AG04449 (cell line): ENCODE measurements at regions not wholly inside any gene's neighbourhood (a gene's known extent, or its start where the extent isn't known, plus 50 kb on each side); places are given as distances from the start of the nearest gene placed in this dataset.

Experiments used
- CTCF ChIA-PET: fragments of 350-600 bp; formaldehyde crosslinking; extraction: SDS; loops from one replicate; lab custom pipeline; 2021; ENCODE audit warnings: antibody characterized with exemption; lab: Yijun Ruan, JAX
- POLR2A ChIA-PET: fragments of 400-600, 350-600 bp; formaldehyde crosslinking; extraction: SDS; loops from one replicate; lab custom pipeline; 2020; ENCODE audit warnings: antibody characterized with exemption, inconsistent platforms; lab: Yijun Ruan, JAX
- DNase-seq: peaks from one replicate; pipeline ENCODE4 v3.0.0-alpha.2; 2010; ENCODE audit warnings: low read depth, low spot score
- H3K4me3 ChIP-seq: 2 replicates; pipeline ENCODE4 v1.5.1; 2011; ENCODE audit warnings: low read depth, mild to moderate bottlenecking, control low read depth, low read length
- CTCF ChIP-seq: IDR thresholded peaks from one replicate; pipeline ENCODE4 v1.5.1; 2011; ENCODE audit warnings: mild to moderate bottlenecking, moderate library complexity, low read length, control low read depth, inconsistent platforms; ENCODE audit not compliant: insufficient read depth; ENCODE audit errors: missing control alignments

DNA sequence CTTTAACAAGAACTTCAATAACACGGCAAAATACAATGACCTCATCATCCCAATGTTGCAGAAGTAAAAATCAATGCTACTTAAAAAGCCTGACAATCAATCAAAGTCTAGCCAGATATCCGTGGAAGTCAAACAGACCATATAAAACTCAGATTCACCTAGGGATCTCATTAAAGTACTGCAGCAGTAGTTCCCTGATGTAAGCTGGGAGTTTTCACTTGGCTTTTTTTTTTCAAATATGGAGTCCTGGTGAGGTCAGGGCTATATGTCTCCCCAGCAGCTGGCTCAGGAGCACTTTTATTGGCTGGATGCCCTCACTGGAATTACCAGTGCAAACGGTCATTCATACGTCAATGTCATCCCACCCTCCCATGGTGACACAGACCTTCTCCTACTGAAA lies 220.6 kb upstream of the SLC30A5 start:
- no peak for DNase-seq
- ChIA-PET CTCF (no interaction called here), POLR2A (no interaction called here)
- no peak for TF ChIP-seq CTCF
- H3K4me3 ChIP-seq, result no peak overlapping the region

- DNase-seq, result no peak
- CTCF ChIA-PET, result no interaction called here
- no peak overlapping the region for H3K4me3 ChIP-seq
- TF ChIP-seq CTCF, result no peak
- POLR2A ChIA-PET, result no interaction called here
Observed at GRCh38 chr5:68875351-68875750, 218.5 kb upstream of the SLC30A5 start.

DNA sequence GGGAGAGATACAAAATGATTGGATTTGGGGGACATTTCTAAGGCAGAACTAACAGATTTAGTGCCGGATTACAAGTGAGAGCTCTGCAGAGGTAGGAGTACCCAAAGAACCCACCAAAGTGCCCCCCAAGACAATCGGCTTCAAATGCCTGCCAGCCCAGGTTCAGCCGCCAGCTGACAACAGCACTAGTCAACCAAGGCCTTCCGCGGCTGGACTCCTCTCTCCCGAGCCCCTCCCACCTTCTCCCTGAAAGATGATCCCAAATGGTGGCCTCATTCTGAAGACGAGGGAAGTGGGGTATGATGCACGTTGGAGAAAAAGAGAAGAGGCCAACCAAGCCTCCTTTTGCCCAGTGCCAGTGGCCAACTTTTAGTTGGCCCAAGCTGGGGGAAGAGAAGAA lies 210.4 kb upstream of the SLC30A5 start:
- no peak overlapping the region for H3K4me3 ChIP-seq
- no peak for TF ChIP-seq CTCF
- ChIA-PET POLR2A (no interaction called here), CTCF (no interaction called here)
- DNase-seq, result no peak

DNA sequence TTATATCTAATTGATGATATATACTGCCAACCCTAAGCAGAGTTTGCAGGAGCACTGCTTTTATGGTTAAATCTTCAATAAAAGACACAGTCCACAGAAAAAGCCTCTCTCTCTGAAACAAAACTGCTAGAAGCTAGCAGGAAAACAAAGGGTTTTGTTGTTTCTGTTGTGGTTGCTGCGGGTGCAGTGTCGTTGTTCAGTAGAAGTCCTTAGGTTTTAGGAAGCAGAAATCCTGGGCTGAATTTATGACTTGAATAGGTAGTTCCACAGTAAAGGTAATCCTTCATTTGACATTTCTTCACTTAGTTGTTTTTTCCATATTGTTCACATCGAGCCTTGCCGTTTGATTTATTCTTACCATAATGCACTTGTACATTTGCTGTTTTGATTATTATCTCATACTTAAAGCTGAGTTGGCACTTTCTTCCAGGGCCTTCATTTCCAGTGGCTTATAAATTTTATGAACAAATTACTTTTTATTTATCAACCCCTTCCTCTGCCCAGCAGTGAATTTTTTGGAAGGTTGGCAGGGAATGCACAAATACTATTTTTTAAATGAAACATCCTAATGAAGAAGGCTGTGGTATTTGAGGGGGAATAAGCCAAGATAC lies 209.6 kb upstream of the SLC30A5 start:
- CTCF ChIA-PET, result no interaction called here
- no peak for DNase-seq
- H3K4me3 ChIP-seq, result no peak overlapping the region
- POLR2A ChIA-PET, result no interaction called here
- no peak for TF ChIP-seq CTCF

GRCh38 chr5:68884883-68885282 lies 208.9 kb upstream of the SLC30A5 start:
- no peak for DNase-seq
- no peak overlapping the region for H3K4me3 ChIP-seq
- no peak for TF ChIP-seq CTCF
- POLR2A ChIA-PET, result no interaction called here
- CTCF ChIA-PET, result no interaction called here

- ChIA-PET CTCF (no interaction called here), POLR2A (no interaction called here)
- no peak overlapping the region for H3K4me3 ChIP-seq
- TF ChIP-seq CTCF, result no peak
- no peak for DNase-seq
Observed at GRCh38 chr5:68886814-68887213, 207.0 kb upstream of the SLC30A5 start.
